AG10803 (cell line): ENCODE measurements at regions not wholly inside any gene's neighbourhood (a gene's known extent, or its start where the extent isn't known, plus 50 kb on each side); places are given as distances from the start of the nearest gene placed in this dataset.

Experiments
- DNase-seq: peaks from one replicate; pipeline ENCODE4 v3.0.0; 2010; ENCODE audit warnings: low read depth
- H3K4me3 ChIP-seq: 2 replicates; pipeline ENCODE4 v1.5.1; 2011; ENCODE audit warnings: mild to moderate bottlenecking, low read length, control low read depth
- CTCF ChIP-seq: conservative IDR thresholded peaks from 2 replicates; pipeline ENCODE4 v1.5.1; 2011; ENCODE audit warnings: mild to moderate bottlenecking, low read length, control low read depth, inconsistent platforms

- DNase-seq, result no peak
- TF ChIP-seq CTCF, result no peak
- no peak overlapping the region for H3K4me3 ChIP-seq
Measured at GRCh38 chr6:86256615-86257187, 614.0 kb upstream of the SYNCRIP start.

DNA sequence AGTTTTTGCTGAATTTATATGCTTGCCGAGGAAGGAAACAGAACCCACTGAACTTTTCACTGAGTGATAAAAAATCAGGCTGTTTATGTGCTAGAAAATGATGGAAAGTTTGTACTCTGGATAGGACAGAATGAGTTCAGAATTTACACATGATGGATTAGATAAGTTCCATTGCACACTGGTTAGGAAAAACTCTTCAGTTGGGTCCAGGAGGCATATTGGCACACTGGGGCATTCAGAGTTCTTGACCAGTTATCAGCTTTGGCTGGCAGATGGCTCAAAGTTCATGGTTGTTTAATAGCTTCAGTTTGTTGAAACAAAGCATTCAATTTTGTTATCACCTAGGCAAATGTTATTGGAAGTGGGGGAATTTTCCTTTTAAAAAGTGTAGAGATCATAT lies 613.3 kb upstream of the SYNCRIP start:
- TF ChIP-seq CTCF, result no peak
- DNase-seq, result no peak

GRCh38 chr6:86251106-86251505 lies 608.4 kb upstream of the SYNCRIP start:
- no peak for DNase-seq
- H3K4me3 ChIP-seq, result no peak overlapping the region
- TF ChIP-seq CTCF, result no peak

More for the DNA sequence above, 613.3 kb upstream of the SYNCRIP start:
- H3K4me3 ChIP-seq, result no peak overlapping the region

GRCh38 chr6:86217906-86218305 lies 575.2 kb upstream of the SYNCRIP start:
- no peak for DNase-seq
- no peak for TF ChIP-seq CTCF
- no peak overlapping the region for H3K4me3 ChIP-seq

DNA sequence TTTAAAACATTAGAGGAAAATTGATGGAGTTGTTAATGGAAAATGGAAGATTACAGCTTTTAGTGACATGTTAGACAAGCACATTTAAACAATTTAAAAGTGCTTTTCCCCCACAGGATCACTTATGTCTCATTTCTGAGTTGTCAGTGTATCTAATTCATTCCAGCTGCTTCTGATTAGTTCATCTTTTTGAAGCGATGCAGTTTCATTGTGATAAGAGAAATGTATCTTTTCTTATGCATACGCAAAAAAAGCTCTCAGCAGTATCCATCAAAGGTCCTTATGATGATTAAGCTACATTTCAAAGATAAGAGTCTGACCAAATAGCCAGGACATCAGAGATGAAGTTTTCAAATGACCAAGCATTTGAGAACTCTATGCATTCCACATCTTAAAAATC lies 572.6 kb upstream of the SYNCRIP start:
- TF ChIP-seq CTCF, result no peak
- no peak overlapping the region for H3K4me3 ChIP-seq
- no peak for DNase-seq

GRCh38 chr6:86205980-86206379 lies 563.3 kb upstream of the SYNCRIP start:
- H3K4me3 ChIP-seq, result no peak overlapping the region
- no peak for DNase-seq
- TF ChIP-seq CTCF, result no peak

DNA sequence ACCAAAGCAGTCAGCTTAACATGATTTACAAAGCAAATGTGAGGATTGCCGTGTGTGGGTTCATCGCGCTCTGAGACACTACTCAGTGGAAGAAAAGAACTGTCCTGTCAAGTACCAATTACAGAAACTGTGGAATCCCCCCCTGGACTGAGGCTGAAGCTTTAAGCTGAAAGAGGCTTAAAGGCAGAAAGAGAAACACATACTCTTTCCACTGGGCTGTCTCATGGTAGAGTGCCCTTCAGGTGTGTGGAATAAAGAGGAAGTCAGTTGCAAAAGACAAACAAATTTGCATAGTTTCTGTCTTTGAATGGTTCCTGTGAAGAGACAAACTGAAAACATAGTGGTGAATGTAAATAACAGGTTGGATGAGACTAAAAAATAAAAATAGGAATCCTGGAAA lies 560.4 kb upstream of the SYNCRIP start:
- H3K4me3 ChIP-seq, result no peak overlapping the region
- no peak for DNase-seq
- no peak for TF ChIP-seq CTCF
